Retinal pigment epithelial cell (primary cell): ENCODE measurements at regions not wholly inside any gene's neighbourhood (a gene's known extent, or its start where the extent isn't known, plus 50 kb on each side); places are given as distances from the start of the nearest gene placed in this dataset.

Experiments
- DNase-seq: peaks from one replicate; pipeline ENCODE4 v3.0.0-alpha.2; 2010; ENCODE audit warnings: low read depth
- H3K4me3 ChIP-seq: 2 replicates; pipeline ENCODE4 v1.5.1; 2011; ENCODE audit warnings: mild to moderate bottlenecking, low read length, control low read depth, moderate library complexity
- CTCF ChIP-seq: conservative IDR thresholded peaks from 2 replicates; pipeline ENCODE4 v1.5.1; 2011; ENCODE audit warnings: low read depth, low read length, control low read depth, inconsistent platforms

DNA sequence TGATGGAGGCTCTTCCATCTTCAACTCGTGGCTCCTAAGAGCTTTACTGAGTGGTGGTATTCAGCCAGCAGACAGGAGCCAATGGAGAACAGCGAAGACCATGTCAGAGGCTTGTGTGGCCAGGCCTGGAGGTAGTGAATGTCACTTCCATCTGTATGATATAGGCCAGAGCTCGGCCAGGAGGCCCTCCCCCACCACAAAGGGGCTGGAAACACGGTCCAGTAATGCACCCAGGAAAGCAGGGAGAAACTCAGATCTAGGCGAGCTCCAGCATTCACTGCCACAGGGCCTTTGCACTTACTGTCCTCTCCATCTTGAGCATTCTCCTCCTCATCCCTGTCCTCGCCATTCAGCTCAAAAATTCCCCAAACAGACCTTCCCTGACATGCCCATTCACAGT lies 555.3 kb upstream of the C16orf82 start:
- no peak overlapping the region for H3K4me3 ChIP-seq
- no peak for TF ChIP-seq CTCF
- no peak for DNase-seq

GRCh38 chr16:26521626-26522025 lies 545.1 kb upstream of the C16orf82 start:
- TF ChIP-seq CTCF, result no peak
- H3K4me3 ChIP-seq, result no peak overlapping the region
- DNase-seq, result no peak

- no peak overlapping the region for H3K4me3 ChIP-seq
- TF ChIP-seq CTCF, result no peak
- DNase-seq, result no peak
Observed at GRCh38 chr16:26524281-26524680, 542.4 kb upstream of the C16orf82 start.

DNA sequence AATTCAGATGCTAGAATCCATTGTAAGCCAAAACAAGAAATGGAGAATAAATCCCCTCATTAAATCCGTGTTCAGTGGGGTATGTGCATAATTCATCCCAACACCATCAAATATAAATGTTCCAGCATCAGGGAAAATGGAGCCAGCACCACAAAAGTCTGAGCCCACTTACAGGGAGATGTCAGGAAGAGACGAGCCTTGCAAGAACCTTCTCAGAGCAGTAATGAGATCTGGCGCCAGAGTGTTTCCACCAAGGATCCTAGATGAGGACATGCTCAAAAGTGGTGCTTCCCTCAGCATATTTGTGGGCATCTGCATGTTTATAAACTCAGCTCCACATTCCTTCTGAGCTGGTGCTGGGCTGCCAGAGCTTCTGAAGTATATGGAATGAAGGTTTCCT lies 541.9 kb upstream of the C16orf82 start:
- DNase-seq, result no peak
- no peak overlapping the region for H3K4me3 ChIP-seq
- no peak for TF ChIP-seq CTCF

DNA sequence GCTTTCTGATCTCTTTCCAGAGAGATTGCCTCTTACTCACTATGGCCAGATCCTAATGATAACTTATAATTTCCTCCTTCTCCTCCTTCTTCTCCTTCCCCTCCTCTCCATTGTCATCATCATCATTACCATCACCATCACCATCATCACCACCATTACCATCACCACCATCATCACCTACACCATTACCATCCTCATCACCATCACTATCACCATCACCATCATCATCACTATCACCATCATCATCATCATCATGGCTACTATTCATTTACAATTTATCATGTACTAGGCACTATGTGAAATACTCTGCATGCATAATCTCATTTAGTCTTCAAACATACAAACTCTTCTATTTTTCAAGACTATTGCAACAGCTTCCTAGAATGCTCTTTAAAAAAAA lies 540.9 kb upstream of the C16orf82 start:
- no peak for DNase-seq
- no peak for TF ChIP-seq CTCF
- no peak overlapping the region for H3K4me3 ChIP-seq

DNA sequence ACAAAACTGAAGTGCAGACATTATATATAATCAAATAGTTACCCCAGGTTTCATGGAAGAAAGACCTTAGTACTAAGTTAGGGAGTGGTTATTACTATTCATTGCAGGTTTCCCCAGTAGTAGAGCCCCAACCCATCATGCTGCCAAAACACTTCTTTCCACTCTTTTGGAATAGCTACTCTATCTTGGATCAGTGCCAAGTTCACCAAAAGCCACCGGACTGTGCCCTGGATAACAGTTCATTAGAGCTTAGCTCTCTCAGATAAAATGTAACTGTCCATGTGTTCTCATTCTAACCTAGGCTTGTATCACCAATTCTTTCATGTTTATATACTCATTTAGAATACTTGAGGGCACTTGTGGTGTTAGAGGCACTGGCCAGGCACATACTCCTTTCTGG lies 540.1 kb upstream of the C16orf82 start:
- no peak for DNase-seq
- TF ChIP-seq CTCF, result no peak
- H3K4me3 ChIP-seq, result no peak overlapping the region

DNA sequence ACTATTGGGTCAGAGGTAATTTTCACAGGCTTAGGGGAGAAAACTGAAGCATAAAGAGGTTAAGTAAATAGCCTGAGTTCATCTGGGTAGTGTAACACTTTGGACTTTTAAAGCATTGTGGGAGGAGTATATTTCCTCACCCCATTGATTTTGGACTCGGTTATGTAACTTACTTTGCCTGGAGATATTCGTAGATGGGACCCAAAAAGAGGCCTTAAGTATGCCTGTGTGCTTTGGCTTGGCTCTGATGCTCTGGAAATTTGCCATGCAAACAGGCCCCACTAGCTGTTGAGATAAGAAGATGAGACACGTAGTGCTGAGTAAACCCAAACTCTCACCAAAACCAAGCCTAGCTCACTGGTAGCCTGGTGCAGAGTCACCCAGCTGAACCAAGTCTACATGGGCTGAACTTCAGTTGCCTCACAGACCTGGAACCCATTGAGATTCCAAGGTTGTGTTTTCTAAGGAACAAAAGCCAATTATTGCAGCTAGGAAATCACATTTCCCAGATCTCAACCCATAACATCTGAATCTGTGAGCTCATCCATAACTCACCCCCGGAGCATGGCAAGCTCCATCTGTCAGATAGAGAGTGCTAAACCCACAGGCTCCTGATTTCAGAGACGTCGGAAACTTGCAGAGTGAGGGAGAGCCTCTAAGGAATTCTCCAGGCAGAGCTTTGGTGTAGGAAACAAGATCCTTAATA lies 536.0 kb upstream of the C16orf82 start:
- no peak for DNase-seq
- H3K4me3 ChIP-seq, result no peak overlapping the region

More for the DNA sequence above, 536.0 kb upstream of the C16orf82 start:
- no peak for TF ChIP-seq CTCF
